GM23338 (cell line): ENCODE measurements at regions not wholly inside any gene's neighbourhood (a gene's known extent, or its start where the extent isn't known, plus 50 kb on each side); places are given as distances from the start of the nearest gene placed in this dataset.

Experiments used
- ATAC-seq: fragments of 200-7000 bp; cut with Tn5 transposase; 3 replicates; pipeline ENCODE4 v1.9.1; 2020
- DNase-seq: peaks from one replicate; pipeline ENCODE4 v3.0.0-alpha.2; 2015; ENCODE audit warnings: low spot score
- H2AFZ ChIP-seq: fragments of 200-600 bp; sonication (generic); 2 replicates; pipeline ENCODE4 v1.8.0; 2016; ENCODE audit warnings: antibody characterized with exemption, mild to moderate bottlenecking, moderate library complexity
- H3F3A ChIP-seq: fragments of 200-600 bp; sonication (generic); replicated peaks from 2 replicates; pipeline ENCODE4 v1.8.0; 2017; ENCODE audit warnings: antibody characterized with exemption, mixed run types, low read depth
- H3K27ac ChIP-seq: fragments of 200-600 bp; sonication (generic); 2 replicates; pipeline ENCODE4 v1.6.1; 2016; ENCODE audit warnings: low read depth
- H3K27me3 ChIP-seq: fragments of 200-600 bp; sonication (generic); 2 replicates; pipeline ENCODE4 v1.8.0; 2016; ENCODE audit warnings: mild to moderate bottlenecking, mixed run types, moderate library complexity; ENCODE audit not compliant: insufficient read depth
- H3K36me3 ChIP-seq: fragments of 200-600 bp; sonication (generic); 2 replicates; pipeline ENCODE4 v1.8.0; 2016; ENCODE audit warnings: mild to moderate bottlenecking; ENCODE audit not compliant: insufficient read depth
- H3K4me1 ChIP-seq: fragments of 200-600 bp; sonication (generic); 2 replicates; pipeline ENCODE4 v1.8.0; 2016; ENCODE audit warnings: mild to moderate bottlenecking, moderate library complexity; ENCODE audit not compliant: insufficient read depth
- H3K4me2 ChIP-seq: fragments of 200-600 bp; sonication (generic); 2 replicates; pipeline ENCODE4 v1.7.1; 2017; ENCODE audit warnings: mixed run types
- H3K4me3 ChIP-seq: fragments of 200-600 bp; sonication (generic); 2 replicates; pipeline ENCODE4 v1.6.1; 2016; ENCODE audit warnings: mixed run types
- H3K79me2 ChIP-seq: fragments of 200-600 bp; sonication (generic); replicated peaks from 2 replicates; pipeline ENCODE4 v1.8.0; 2017; ENCODE audit warnings: mild to moderate bottlenecking; ENCODE audit not compliant: insufficient read depth
- H3K9me2 ChIP-seq: fragments of 200-600 bp; sonication (generic); 2 replicates; pipeline ENCODE4 v1.8.0; 2017; ENCODE audit not compliant: insufficient read depth
- H4K20me1 ChIP-seq: fragments of 200-600 bp; sonication (generic); replicated peaks from 2 replicates; pipeline ENCODE4 v1.8.0; 2017; ENCODE audit warnings: mild to moderate bottlenecking; ENCODE audit not compliant: insufficient read depth
- H3K27ac Mint-ChIP-seq: 2 replicates; pipeline ENCODE4 v1.8.0; 2020; ENCODE audit warnings: inconsistent platforms, mild to moderate bottlenecking, moderate library complexity, mixed read lengths
- H3K27me3 Mint-ChIP-seq: 3 replicates; pipeline ENCODE4 v1.8.0; 2022; ENCODE audit warnings: low read depth, mild to moderate bottlenecking, moderate library complexity, mixed read lengths, inconsistent platforms; ENCODE audit not compliant: insufficient read depth, poor library complexity
- H3K36me3 Mint-ChIP-seq: 3 replicates; pipeline ENCODE4 v1.8.0; 2021; ENCODE audit warnings: low read depth, mild to moderate bottlenecking, inconsistent platforms, moderate library complexity, mixed read lengths
- H3K4me1 Mint-ChIP-seq: 3 replicates; pipeline ENCODE4 v1.8.0; 2020; ENCODE audit warnings: mild to moderate bottlenecking, inconsistent platforms, mixed read lengths
- H3K4me3 Mint-ChIP-seq: 3 replicates; pipeline ENCODE4 v1.8.0; 2021; ENCODE audit warnings: moderate library complexity, mild to moderate bottlenecking, inconsistent platforms, mixed read lengths
- H3K9me3 Mint-ChIP-seq: 3 replicates; pipeline ENCODE4 v1.8.0; 2020; ENCODE audit warnings: moderate library complexity, mild to moderate bottlenecking, inconsistent platforms, mixed read lengths
- CREB1 ChIP-seq: fragments of 250-450 bp; sonication (Bioruptor Pico); IDR thresholded peaks from 2 replicates; pipeline ENCODE4 v1.5.0; 2020; ENCODE audit warnings: low read depth, mild to moderate bottlenecking, moderate library complexity
- ETS1 ChIP-seq: IDR thresholded peaks from 2 replicates; pipeline ENCODE4 v1.6.1; 2016; ENCODE audit warnings: antibody characterized with exemption
- EZH2 ChIP-seq: fragments of 200-600 bp; sonication (generic); IDR thresholded peaks from one replicate; pipeline ENCODE4 v1.8.0; 2017; ENCODE audit warnings: antibody characterized with exemption, mild to moderate bottlenecking, low read depth; ENCODE audit not compliant: unreplicated experiment
- EZH2phosphoT487 ChIP-seq: fragments of 200-600 bp; sonication (generic); IDR thresholded peaks from one replicate; pipeline ENCODE4 v1.8.1; 2018; ENCODE audit warnings: antibody characterized with exemption; ENCODE audit not compliant: unreplicated experiment
- JUNB ChIP-seq: IDR thresholded peaks from one replicate; pipeline ENCODE4 v1.6.1; 2016; ENCODE audit warnings: antibody characterized with exemption; ENCODE audit not compliant: unreplicated experiment
- NANOG ChIP-seq: IDR thresholded peaks from 2 replicates; pipeline ENCODE4 v1.6.1; 2016; ENCODE audit warnings: antibody characterized with exemption, borderline replicate concordance
- POLR2AphosphoS5 ChIP-seq: IDR thresholded peaks from 2 replicates; pipeline ENCODE4 v1.6.1; 2016; ENCODE audit warnings: antibody characterized with exemption, low read depth
- REST ChIP-seq: IDR thresholded peaks from one replicate; pipeline ENCODE4 v1.6.1; 2018; ENCODE audit warnings: antibody characterized with exemption; ENCODE audit not compliant: unreplicated experiment
- STAT1 ChIP-seq: IDR thresholded peaks from one replicate; pipeline ENCODE4 v1.6.1; 2016; ENCODE audit warnings: antibody characterized with exemption; ENCODE audit not compliant: unreplicated experiment
- ZNF114 ChIP-seq: fragments of 250-450 bp; sonication (Bioruptor Pico); IDR thresholded peaks from 2 replicates; pipeline ENCODE4 v1.5.0; 2020; ENCODE audit warnings: mild to moderate bottlenecking, moderate library complexity
- ZNF331 ChIP-seq: fragments of 250-450 bp; sonication (Bioruptor Pico); IDR thresholded peaks from 2 replicates; pipeline ENCODE4 v1.5.0; 2020; ENCODE audit warnings: low read depth, mild to moderate bottlenecking, moderate library complexity
- ZNF462 ChIP-seq: fragments of 250-450 bp; sonication (Bioruptor Pico); IDR thresholded peaks from 2 replicates; pipeline ENCODE4 v1.5.0; 2020; ENCODE audit warnings: mild to moderate bottlenecking, moderate library complexity
- TF ChIP-seq, protein P1 (sequence below), 2 experiments: fragments of 200-600 bp in 1 of 2; sonication (generic) in 1 of 2; conservative IDR thresholded peaks; 2 replicates each; pipeline versions ENCODE4 v1.5.1 to v1.6.1; 2016 to 2017; ENCODE audit warnings: antibody characterized with exemption in 2 of 2, low read depth in 2 of 2, mild to moderate bottlenecking in 2 of 2, moderate library complexity in 1 of 2

DNA sequence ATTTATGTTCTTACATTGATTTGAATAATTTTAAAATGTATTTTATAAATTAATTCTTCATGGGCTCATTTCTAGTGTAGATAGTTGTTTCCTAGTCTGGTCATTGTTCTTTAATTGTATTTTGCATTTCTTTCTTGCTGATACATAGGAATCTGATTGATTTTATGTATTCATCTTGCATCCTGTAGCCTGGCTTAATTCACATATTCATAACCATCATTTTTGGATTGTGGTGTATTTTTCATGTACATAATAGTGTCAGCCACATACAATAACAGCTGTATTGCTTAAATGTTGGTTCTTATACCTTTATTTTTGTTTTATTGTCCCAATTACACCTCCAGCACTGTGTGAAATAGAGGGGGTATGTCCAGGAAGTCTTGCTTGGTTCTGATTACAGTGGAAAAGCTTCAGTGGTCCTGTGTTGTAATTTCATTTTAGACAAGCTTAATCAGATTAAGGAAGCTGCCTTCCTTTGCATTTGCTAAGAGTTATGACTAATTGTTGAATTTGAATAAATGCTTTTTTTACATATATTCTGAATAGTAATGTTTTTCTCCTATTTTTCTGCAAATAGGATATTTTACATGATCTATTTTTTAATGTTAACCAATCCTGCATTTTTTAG is 103.7 kb downstream of the USP22 start:
- Histone ChIP-seq H3K4me2 (no peak overlapping the region), H3K36me3 (no peaks in the 10 kb centered on the region), H2AFZ (no peak overlapping the region), H3F3A (no peaks in the 10 kb centered on the region), H3K4me1 (peaks cover 9% of the 10 kb centered on the region; the same call in 1 of the 2 replicates), H3K27ac (no peak overlapping the region), H3K27me3 (no peaks in the 10 kb centered on the region), H3K79me2 (no peaks in the 10 kb centered on the region), H3K9me2 (no peaks in the 10 kb centered on the region), H4K20me1 (no peaks in the 10 kb centered on the region), H3K4me3 (no peak overlapping the region)
- Mint-ChIP-seq H3K27me3 (peaks cover 8% of the 10 kb centered on the region), H3K4me3 (no peak overlapping the region), H3K9me3 (no peaks in the 10 kb centered on the region), H3K36me3 (no peaks in the 10 kb centered on the region), H3K4me1 (peaks cover 9% of the 10 kb centered on the region), H3K27ac (no peak overlapping the region)
- no peak for TF ChIP-seq ETS1
- TF ChIP-seq EZH2phosphoT487, result no peak
- TF ChIP-seq, protein P1, sequence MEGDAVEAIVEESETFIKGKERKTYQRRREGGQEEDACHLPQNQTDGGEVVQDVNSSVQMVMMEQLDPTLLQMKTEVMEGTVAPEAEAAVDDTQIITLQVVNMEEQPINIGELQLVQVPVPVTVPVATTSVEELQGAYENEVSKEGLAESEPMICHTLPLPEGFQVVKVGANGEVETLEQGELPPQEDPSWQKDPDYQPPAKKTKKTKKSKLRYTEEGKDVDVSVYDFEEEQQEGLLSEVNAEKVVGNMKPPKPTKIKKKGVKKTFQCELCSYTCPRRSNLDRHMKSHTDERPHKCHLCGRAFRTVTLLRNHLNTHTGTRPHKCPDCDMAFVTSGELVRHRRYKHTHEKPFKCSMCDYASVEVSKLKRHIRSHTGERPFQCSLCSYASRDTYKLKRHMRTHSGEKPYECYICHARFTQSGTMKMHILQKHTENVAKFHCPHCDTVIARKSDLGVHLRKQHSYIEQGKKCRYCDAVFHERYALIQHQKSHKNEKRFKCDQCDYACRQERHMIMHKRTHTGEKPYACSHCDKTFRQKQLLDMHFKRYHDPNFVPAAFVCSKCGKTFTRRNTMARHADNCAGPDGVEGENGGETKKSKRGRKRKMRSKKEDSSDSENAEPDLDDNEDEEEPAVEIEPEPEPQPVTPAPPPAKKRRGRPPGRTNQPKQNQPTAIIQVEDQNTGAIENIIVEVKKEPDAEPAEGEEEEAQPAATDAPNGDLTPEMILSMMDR (conservative IDR thresholded peaks at IDR 0.05; ENCODE audit: low read depth in 2 of 2), result no peak
- no peak for TF ChIP-seq ZNF462
- no peak for TF ChIP-seq REST
- no peak for TF ChIP-seq JUNB
- TF ChIP-seq ZNF331, result no peak
- no peak for TF ChIP-seq STAT1
- TF ChIP-seq EZH2, result no peak
- no peak for TF ChIP-seq CREB1 (CRISPR knock-in tag)
- no peak for TF ChIP-seq ZNF114 (CRISPR knock-in tag)
- no peak for TF ChIP-seq POLR2AphosphoS5
- TF ChIP-seq NANOG, result no peak
- no peak for ATAC-seq
- no peak for DNase-seq
